Mesendoderm (in vitro differentiated cells): ENCODE measurements at regions not wholly inside any gene's neighbourhood (a gene's known extent, or its start where the extent isn't known, plus 50 kb on each side); places are given as distances from the start of the nearest gene placed in this dataset.

ENCODE experiments used
- DNase-seq: peaks from one replicate; pipeline ENCODE4 v3.0.0; 2013
- H2AK5ac ChIP-seq: 2 replicates; pipeline ENCODE4 v1.6.1; 2013; ENCODE audit warnings: low read length, inconsistent platforms
- H2BK120ac ChIP-seq: 2 replicates; pipeline ENCODE4 v1.6.1; 2013; ENCODE audit warnings: low read depth, mild to moderate bottlenecking, low read length, moderate library complexity, mixed read lengths
- H2BK15ac ChIP-seq: replicated peaks from 2 replicates; pipeline ENCODE4 v1.6.1; 2013; ENCODE audit warnings: low read depth, mild to moderate bottlenecking, moderate library complexity
- H2BK5ac ChIP-seq: 2 replicates; pipeline ENCODE4 v1.6.1; 2013; ENCODE audit warnings: low read length, inconsistent platforms
- H3K18ac ChIP-seq: 2 replicates; pipeline ENCODE4 v1.6.1; 2013; ENCODE audit warnings: mild to moderate bottlenecking, low read length, mixed read lengths
- H3K23ac ChIP-seq: one replicate; pipeline ENCODE4 v1.6.1; 2013; ENCODE audit warnings: low read length
- H3K27ac ChIP-seq: 2 replicates; pipeline ENCODE4 v1.5.1; 2013; ENCODE audit warnings: low read depth, mild to moderate bottlenecking, inconsistent platforms, low read length, moderate library complexity
- H3K27me3 ChIP-seq: 2 replicates; pipeline ENCODE4 v1.6.1; 2013; ENCODE audit warnings: low read length, control low read depth, mild to moderate bottlenecking, inconsistent platforms; ENCODE audit not compliant: insufficient read depth, poor library complexity
- H3K36me3 ChIP-seq: 2 replicates; pipeline ENCODE4 v1.6.1; 2013; ENCODE audit warnings: low read length, inconsistent platforms; ENCODE audit not compliant: control insufficient read depth, insufficient read depth
- H3K4ac ChIP-seq: one replicate; pipeline ENCODE4 v1.6.1; 2013; ENCODE audit warnings: low read depth, mild to moderate bottlenecking, low read length, moderate library complexity
- H3K4me1 ChIP-seq: 2 replicates; pipeline ENCODE4 v1.6.1; 2013; ENCODE audit warnings: low read depth, low read length, inconsistent platforms; ENCODE audit not compliant: control insufficient read depth
- H3K4me2 ChIP-seq: 2 replicates; pipeline ENCODE4 v1.6.1; 2013; ENCODE audit warnings: low read length
- H3K4me3 ChIP-seq: 2 replicates; pipeline ENCODE4 v1.5.1; 2013; ENCODE audit warnings: mild to moderate bottlenecking, low read length
- H3K56ac ChIP-seq: one replicate; pipeline ENCODE4 v1.6.1; 2013; ENCODE audit warnings: low read length
- H3K79me1 ChIP-seq: 2 replicates; pipeline ENCODE4 v1.6.1; 2013; ENCODE audit warnings: low read length, inconsistent platforms
- H3K79me2 ChIP-seq: 2 replicates; pipeline ENCODE4 v1.6.1; 2013; ENCODE audit warnings: mild to moderate bottlenecking, low read length; ENCODE audit not compliant: control insufficient read depth, insufficient read depth
- H3K9ac ChIP-seq: 2 replicates; pipeline ENCODE4 v1.6.1; 2013; ENCODE audit warnings: low read length, inconsistent platforms
- H4K5ac ChIP-seq: one replicate; pipeline ENCODE4 v1.6.1; 2013; ENCODE audit warnings: low read length
- H4K8ac ChIP-seq: one replicate; pipeline ENCODE4 v1.6.1; 2013; ENCODE audit warnings: low read depth, mild to moderate bottlenecking, control low read depth, low read length, moderate library complexity
- WGBS: extraction: QIAGEN DNeasy Blood & Tissue Kit; methylation state at CpG from one replicate; pipeline ENCODE4 v1.1.7; 2013; ENCODE audit warnings: low lambda C conversion rate, missing lambda C conversion rate; ENCODE audit not compliant: insufficient coverage; ENCODE audit errors: extremely low coverage; 5-methylcytosine and 5-hydroxymethylcytosine counted together

- no peak overlapping the region for H3K4me2 ChIP-seq
- H2BK120ac ChIP-seq: no peak overlapping the region
- H3K4me3 ChIP-seq: no peak overlapping the region
- no peak overlapping the region for H3K9ac ChIP-seq
- no peak for DNase-seq
- H3K27me3 ChIP-seq: no peaks in the 10 kb centered on the region
- H3K18ac ChIP-seq: no peak overlapping the region
- H2AK5ac ChIP-seq: no peak overlapping the region
- H3K36me3 ChIP-seq: no peaks in the 10 kb centered on the region
- no peak overlapping the region for H2BK5ac ChIP-seq
- no peak overlapping the region for H2BK15ac ChIP-seq
- H3K23ac ChIP-seq: no peak overlapping the region
- no peak overlapping the region for H3K27ac ChIP-seq
- no peaks in the 10 kb centered on the region for H3K79me1 ChIP-seq
- no peak overlapping the region for H4K8ac ChIP-seq
- H3K79me2 ChIP-seq: no peaks in the 10 kb centered on the region
- no peaks in the 10 kb centered on the region for H3K4me1 ChIP-seq
- no CpG with 5 or more reads among the region's 6 CpGs for WGBS
- no peak overlapping the region for H4K5ac ChIP-seq
- no peak overlapping the region for H3K56ac ChIP-seq
- H3K4ac ChIP-seq: no peak overlapping the region
Observed at GRCh38 chr13:40404407-40404806, 262.0 kb downstream of the FOXO1 start.

- WGBS: no CpG with 5 or more reads among the region's 4 CpGs
- no peak overlapping the region for H3K4me3 ChIP-seq
Observed at GRCh38 chr13:40404967-40405716, 261.3 kb downstream of the FOXO1 start.

GRCh38 chr13:40406405-40407120 is 259.9 kb downstream of the FOXO1 start:
- Histone ChIP-seq H3K27ac (no peak overlapping the region), H4K8ac (no peak overlapping the region), H3K9ac (no peak overlapping the region), H3K56ac (no peak overlapping the region), H3K4me3 (no peak overlapping the region), H3K79me2 (no peaks in the 10 kb centered on the region), H2BK5ac (no peak overlapping the region), H3K36me3 (no peaks in the 10 kb centered on the region), H3K4me2 (no peak overlapping the region), H3K4me1 (no peaks in the 10 kb centered on the region), H4K5ac (no peak overlapping the region), H3K23ac (no peak overlapping the region), H3K27me3 (no peaks in the 10 kb centered on the region), H2BK15ac (no peak overlapping the region), H2BK120ac (no peak overlapping the region), H2AK5ac (no peak overlapping the region), H3K79me1 (no peaks in the 10 kb centered on the region), H3K4ac (no peak overlapping the region), H3K18ac (no peak overlapping the region)
- WGBS: no CpG with 5 or more reads among the region's 6 CpGs
- DNase-seq: no peak

More at GRCh38 chr13:40404967-40405716, 261.3 kb downstream of the FOXO1 start:
- DNase-seq: no peak
- Histone ChIP-seq H3K27me3 (no peaks in the 10 kb centered on the region), H3K79me1 (no peaks in the 10 kb centered on the region), H2BK120ac (no peak overlapping the region), H4K8ac (no peak overlapping the region), H3K23ac (no peak overlapping the region), H3K4ac (no peak overlapping the region), H3K9ac (no peak overlapping the region), H3K36me3 (no peaks in the 10 kb centered on the region), H3K18ac (no peak overlapping the region), H3K27ac (no peak overlapping the region), H2BK5ac (no peak overlapping the region), H3K56ac (no peak overlapping the region), H2BK15ac (no peak overlapping the region), H3K79me2 (no peaks in the 10 kb centered on the region), H3K4me1 (no peaks in the 10 kb centered on the region), H2AK5ac (no peak overlapping the region), H4K5ac (no peak overlapping the region), H3K4me2 (no peak overlapping the region)

GRCh38 chr13:40407567-40407966 is 258.9 kb downstream of the FOXO1 start:
- H3K4me3 ChIP-seq: no peak overlapping the region
- no peak overlapping the region for H3K56ac ChIP-seq
- no peak overlapping the region for H2BK15ac ChIP-seq
- no peak overlapping the region for H3K9ac ChIP-seq
- H2BK5ac ChIP-seq: no peak overlapping the region
- no CpG with 5 or more reads among the region's 3 CpGs for WGBS
- no peak overlapping the region for H2AK5ac ChIP-seq
- H3K79me1 ChIP-seq: no peaks in the 10 kb centered on the region
- no peak overlapping the region for H3K27ac ChIP-seq
- H2BK120ac ChIP-seq: no peak overlapping the region
- H3K4ac ChIP-seq: no peak overlapping the region
- no peak for DNase-seq
- no peak overlapping the region for H3K18ac ChIP-seq
- H3K4me2 ChIP-seq: no peak overlapping the region
- H3K27me3 ChIP-seq: no peaks in the 10 kb centered on the region
- H4K8ac ChIP-seq: no peak overlapping the region
- H3K23ac ChIP-seq: no peak overlapping the region
- H4K5ac ChIP-seq: no peak overlapping the region
- H3K79me2 ChIP-seq: no peaks in the 10 kb centered on the region
- H3K36me3 ChIP-seq: no peaks in the 10 kb centered on the region
- no peaks in the 10 kb centered on the region for H3K4me1 ChIP-seq

- H3K27me3 ChIP-seq: no peaks in the 10 kb centered on the region
- H3K4me1 ChIP-seq: no peaks in the 10 kb centered on the region
- no peak overlapping the region for H2AK5ac ChIP-seq
- H3K18ac ChIP-seq: no peak overlapping the region
- H3K27ac ChIP-seq: no peak overlapping the region
- no peak overlapping the region for H4K5ac ChIP-seq
- H2BK120ac ChIP-seq: no peak overlapping the region
- DNase-seq: no peak
- no peaks in the 10 kb centered on the region for H3K36me3 ChIP-seq
- no peak overlapping the region for H3K4me3 ChIP-seq
- WGBS: no CpG with 5 or more reads among the region's 5 CpGs
- no peak overlapping the region for H3K4ac ChIP-seq
- no peaks in the 10 kb centered on the region for H3K79me2 ChIP-seq
- H3K9ac ChIP-seq: no peak overlapping the region
- H2BK15ac ChIP-seq: no peak overlapping the region
- H3K23ac ChIP-seq: no peak overlapping the region
- no peak overlapping the region for H4K8ac ChIP-seq
- H3K4me2 ChIP-seq: no peak overlapping the region
- no peak overlapping the region for H3K56ac ChIP-seq
- H3K79me1 ChIP-seq: no peaks in the 10 kb centered on the region
- no peak overlapping the region for H2BK5ac ChIP-seq
Observed at GRCh38 chr13:40408602-40409001, 257.8 kb downstream of the FOXO1 start.
